Heart left ventricle (tissue), 13 donors: ENCODE measurements at regions not wholly inside any gene's neighbourhood (a gene's known extent, or its start where the extent isn't known, plus 50 kb on each side); places are given as distances from the start of the nearest gene placed in this dataset.
"Not testable (repeated sequence)": the region's sequence is repeated elsewhere in the genome, so short reads cannot be mapped to it uniquely, and the experiment has no call there.

Experiments used
- CTCF ChIP-seq, 12 donors: fragments of 200-600 bp; sonication (generic) in 4 of 12; IDR thresholded peaks; one replicate each; pipeline versions ENCODE4 v1.5.0 to v1.8.0; 2018 to 2022; ENCODE audit warnings: antibody characterized with exemption in 12 of 12, mild to moderate bottlenecking in 5 of 12
- POLR2A ChIP-seq, 2 donors: fragments of 450-650 bp; IDR thresholded peaks; one replicate each; pipeline ENCODE4 v1.6.1; 2017; ENCODE audit warnings: antibody characterized with exemption in 2 of 2, mild to moderate bottlenecking in 2 of 2, moderate library complexity in 2 of 2
- donor health status: ischemic (EF 13 %, LVEDD 7.1; RV severe dilation, severe dysfunction).
- donor health status: DM: no; HTN: yes; CAD: no.
- donor health status: DM: no; HTN: no; CAD: no.
- donor health status: ischemic (EF 25% LVEDD 6.9; RV normal size, moderate dysfunction).
- donor health status: ischemic (EF 25% LVEDD 5.7; RV mildly dilated, moderate dysfunction).
- donor health status: ischemic (EF 35%, LVEDD 5.7; RV mildly dilated, moderate dysfunction).
- donor health status: nonischemic (EF 11% LVEDD 7.7; RV severe dilation, severe dysfunction).
- donor health status: DM: yes; HTN: yes; CAD: no.
- donor health status: PGD.
- donor health status: ischemic (EF 29% LVEDD 5.4; RV normal size, mild dysfunction).
- donor health status: nonischemic (EF 23%, LVEDD 6.1; RV moderate dilation, normal function).

- not testable (repeated sequence) for TF ChIP-seq CTCF, POLR2A (IDR thresholded peaks at IDR 0.05)
These were observed 605.4 kb downstream of the RPIA start for GRCh38 chr2:89296820-89297398.
